ENCODE measurements at regions not wholly inside any gene's neighbourhood (a gene's known extent, or its start where the extent isn't known, plus 50 kb on each side); places are given as distances from the start of the nearest gene placed in this dataset.

- 79 to 85% (median 83%) methylated on average over 8 of the region's 8 CpGs for WGBS, 4 donors
- no peak for ATAC-seq
Measured at GRCh38 chr6:21965953-21966539, 330.8 kb downstream of the PRL start.

GRCh38 chr6:21967056-21967974 is 329.5 kb downstream of the PRL start:
- Histone ChIP-seq H3K27ac (no peak overlapping the region), H3K27me3 (no peaks in the 10 kb centered on the region), H3K4me1 (peaks cover 0 to 41% (median 14%) of the 10 kb centered on the region in 12 donors), H3K9me3 (no peaks in the 10 kb centered on the region), H3K4me3 (no peak overlapping the region), H3K36me3 (no peaks in the 10 kb centered on the region)
- 72 to 83% (median 75%) methylated on average over 9 of the region's 9 CpGs for WGBS, 4 donors
- no peak for TF ChIP-seq POLR2A (IDR thresholded peaks at IDR 0.05)
- no peak for TF ChIP-seq CTCF (IDR thresholded peaks at IDR 0.05)
- intact Hi-C loops (cut with DNase I): no loop called here
- ATAC-seq (no peak), DNase-seq (no peak)

More at GRCh38 chr6:21965953-21966539, 330.8 kb downstream of the PRL start:
- Histone ChIP-seq H3K4me3 (no peak overlapping the region), H3K27me3 (no peaks in the 10 kb centered on the region), H3K9me3 (no peaks in the 10 kb centered on the region), H3K4me1 (peaks cover 0 to 34% (median 8%) of the 10 kb centered on the region in 12 donors), H3K36me3 (no peaks in the 10 kb centered on the region), H3K27ac (no peak overlapping the region)
- no peak for DNase-seq
- TF ChIP-seq POLR2A (IDR thresholded peaks at IDR 0.05) (no peak), CTCF (IDR thresholded peaks at IDR 0.05) (no peak)
- intact Hi-C loops (cut with DNase I): no loop called here

GRCh38 chr6:21968411-21968810 is 328.4 kb downstream of the PRL start:
- intact Hi-C loops (cut with DNase I): no loop called here

More at GRCh38 chr6:21968411-21968810, 328.4 kb downstream of the PRL start:
- no peaks in the 10 kb centered on the region for H3K36me3 ChIP-seq
- no peak overlapping the region for H3K27ac ChIP-seq
- peaks cover 0 to 41% (median 14%) of the 10 kb centered on the region in 12 donors for H3K4me1 ChIP-seq
- 67 to 83% (median 76%) methylated on average over 2 of the region's 2 CpGs for WGBS, 4 donors
- no peak overlapping the region for H3K4me3 ChIP-seq
- no peaks in the 10 kb centered on the region for H3K9me3 ChIP-seq
- no peak for TF ChIP-seq CTCF (IDR thresholded peaks at IDR 0.05)
- no peak for TF ChIP-seq POLR2A (IDR thresholded peaks at IDR 0.05)
- H3K27me3 ChIP-seq: no peaks in the 10 kb centered on the region
- ATAC-seq (no peak), DNase-seq (no peak)

All from heart left ventricle (tissue), 16 donors.